Activated T-cell treated with anti-CD3 and anti-CD28 coated beads for 1 hour (primary cell): ENCODE measurements at regions not wholly inside any gene's neighbourhood (a gene's known extent, or its start where the extent isn't known, plus 50 kb on each side); places are given as distances from the start of the nearest gene placed in this dataset.

Experiments
- DNase-seq: peaks from one replicate; pipeline ENCODE4 v3.0.0-alpha.2; 2020; ENCODE audit warnings: low read depth

DNA sequence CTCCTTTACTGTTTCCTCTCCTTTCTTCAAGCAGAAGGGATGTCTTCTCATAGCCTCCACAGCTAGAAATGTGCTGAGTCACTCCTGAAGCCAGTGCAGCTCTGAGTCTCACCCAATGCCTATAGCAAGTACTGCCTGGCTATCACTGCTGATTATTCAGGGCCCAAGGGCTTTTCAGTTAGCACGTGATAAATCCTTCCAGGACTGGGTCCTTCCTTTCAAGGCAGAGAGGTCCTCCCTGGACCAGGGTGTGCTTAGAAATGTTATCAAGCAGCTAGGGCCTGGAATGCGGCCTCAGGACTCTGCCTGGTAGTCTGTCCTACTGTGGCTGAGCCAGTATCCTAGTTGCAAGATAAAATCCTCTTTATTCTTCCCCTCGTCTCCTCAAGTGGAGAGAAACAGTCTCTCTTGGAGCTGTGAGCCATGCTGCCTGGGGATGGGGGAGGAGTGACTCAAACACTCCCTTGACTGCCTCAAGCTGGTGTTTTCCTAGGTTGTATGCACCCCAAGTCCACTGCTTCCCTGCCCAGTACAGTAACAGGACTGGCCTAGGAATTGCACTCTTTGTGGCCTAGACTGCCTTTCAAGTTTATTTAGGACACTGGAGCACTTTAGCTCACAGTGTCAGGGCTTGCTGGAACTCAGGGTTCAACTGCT, 198.7 kb upstream of the SERP2 start:
- DNase-seq, result no peak

DNA sequence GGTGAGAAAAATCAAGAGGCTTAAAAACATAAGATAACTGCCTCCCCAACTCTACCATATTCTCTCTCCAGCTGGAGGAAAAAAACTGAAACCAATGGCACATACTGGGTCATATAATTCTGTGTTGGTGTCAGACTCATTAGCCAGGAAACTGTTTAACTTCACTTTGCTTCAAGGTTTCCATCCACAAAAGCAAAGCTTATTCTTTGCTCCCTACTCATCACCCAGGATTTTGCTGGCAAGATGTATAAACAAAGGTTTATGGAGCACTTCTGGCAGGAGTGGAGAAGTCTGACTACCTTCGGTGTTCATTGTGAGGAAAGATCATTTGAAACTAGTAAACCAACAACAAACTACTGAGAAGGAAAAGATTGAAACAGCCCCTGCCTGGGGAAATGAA, 197.5 kb upstream of the SERP2 start:
- DNase-seq, result no peak

DNA sequence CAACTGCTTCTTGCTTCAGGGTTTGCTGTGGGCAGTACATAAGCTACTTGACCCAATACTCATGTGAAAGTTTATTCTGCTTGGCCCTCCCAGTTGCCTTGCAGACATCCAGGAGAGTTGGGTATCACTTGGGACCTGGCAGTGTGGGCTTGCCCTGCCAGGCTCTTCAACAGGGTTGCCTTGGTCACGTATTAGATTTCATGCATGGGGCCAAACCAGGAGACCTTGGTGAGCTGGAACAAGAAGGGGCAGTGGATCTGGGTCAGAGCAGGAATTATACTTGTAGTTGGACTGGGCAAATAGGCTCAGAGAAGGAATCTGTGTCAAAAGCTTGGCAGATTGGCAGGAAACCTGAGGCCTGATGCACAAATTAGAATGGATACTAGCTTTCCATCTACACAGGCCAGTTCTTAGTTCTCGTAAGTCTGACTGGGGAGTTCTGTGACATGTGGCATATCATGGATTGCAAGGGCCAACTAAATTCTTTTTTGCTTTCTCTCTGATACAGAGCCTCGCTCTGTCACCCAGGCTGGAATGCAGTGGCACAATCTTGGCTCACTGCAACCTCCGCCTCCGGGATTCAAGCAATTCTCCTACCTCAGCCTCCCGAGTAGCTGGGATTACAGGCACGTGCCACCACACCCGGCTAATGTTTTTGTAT, 192.6 kb upstream of the SERP2 start:
- no peak for DNase-seq

DNA sequence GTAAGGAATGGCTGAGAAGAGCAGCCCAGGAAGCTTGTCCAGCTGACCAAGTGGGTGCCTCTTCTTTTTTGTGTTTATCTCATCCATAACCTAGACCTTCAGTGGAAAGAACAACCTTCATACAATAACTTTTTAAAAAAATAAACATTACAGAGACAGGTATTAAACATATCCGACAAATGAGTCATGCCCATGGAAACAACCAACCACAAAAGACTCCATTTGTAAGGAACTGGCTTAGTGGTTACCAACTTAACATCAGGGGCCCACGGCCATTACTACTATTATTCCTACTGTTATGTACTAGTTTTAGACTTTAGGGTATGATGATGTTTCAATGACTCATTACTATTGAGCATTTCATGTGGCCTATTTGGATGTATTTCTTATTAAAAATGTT, 191.7 kb upstream of the SERP2 start:
- no peak for DNase-seq

DNA sequence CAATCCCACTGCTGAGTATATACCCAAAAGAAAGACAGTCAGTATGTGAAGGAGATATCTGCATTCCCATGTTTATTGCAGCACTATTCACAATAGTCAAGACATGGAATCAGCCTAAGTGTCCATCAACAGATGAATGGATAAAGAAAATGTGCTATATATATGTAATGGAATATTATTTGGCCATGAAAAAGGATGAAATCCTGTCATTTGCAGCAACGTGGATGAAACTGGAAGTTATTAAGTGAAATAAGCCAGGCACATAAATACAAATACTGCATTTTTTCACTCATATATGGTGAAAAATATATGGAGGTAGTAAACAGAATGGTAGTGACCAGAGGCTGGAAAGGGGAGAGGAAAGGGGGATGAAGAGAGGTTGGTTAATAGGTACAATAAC, 188.9 kb upstream of the SERP2 start:
- no peak for DNase-seq

DNA sequence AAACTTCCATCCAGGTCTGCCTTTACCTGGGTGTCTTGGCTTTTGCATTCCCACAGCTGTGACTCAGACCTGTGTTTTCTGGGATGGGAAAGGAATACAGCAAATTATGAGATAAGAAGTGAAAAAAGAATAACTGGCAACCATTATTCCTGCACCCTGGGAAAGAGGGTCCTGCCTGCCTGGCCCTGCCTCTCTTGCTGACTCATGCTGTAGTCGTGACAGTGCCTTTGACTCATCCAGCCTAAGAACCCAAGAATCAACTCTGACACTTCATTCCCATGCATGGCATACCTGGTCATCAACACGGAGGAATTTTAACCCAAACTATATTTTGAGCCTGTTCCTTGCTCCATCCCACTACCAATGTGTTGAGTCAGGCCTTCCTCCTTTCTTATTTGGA, 185.4 kb upstream of the SERP2 start:
- no peak for DNase-seq

DNA sequence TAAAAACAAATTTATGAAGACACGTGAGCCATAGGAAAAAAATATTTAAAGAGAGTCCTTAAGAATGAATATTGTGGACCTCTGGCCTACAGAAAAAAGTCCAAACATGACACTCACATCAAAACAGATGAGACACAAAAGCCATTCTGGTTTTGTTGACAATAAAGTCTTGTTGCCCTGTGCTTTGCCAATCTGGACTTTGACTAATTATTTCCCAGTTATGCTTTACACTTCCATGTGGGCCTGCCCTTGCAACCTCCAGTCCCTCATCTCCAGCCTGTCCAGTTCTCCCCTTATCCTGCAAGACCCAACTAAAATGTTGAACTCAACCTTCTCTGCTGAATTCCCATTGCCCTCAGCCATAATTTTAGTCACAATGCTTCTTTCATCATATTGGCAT, 184.5 kb upstream of the SERP2 start:
- DNase-seq, result no peak

DNA sequence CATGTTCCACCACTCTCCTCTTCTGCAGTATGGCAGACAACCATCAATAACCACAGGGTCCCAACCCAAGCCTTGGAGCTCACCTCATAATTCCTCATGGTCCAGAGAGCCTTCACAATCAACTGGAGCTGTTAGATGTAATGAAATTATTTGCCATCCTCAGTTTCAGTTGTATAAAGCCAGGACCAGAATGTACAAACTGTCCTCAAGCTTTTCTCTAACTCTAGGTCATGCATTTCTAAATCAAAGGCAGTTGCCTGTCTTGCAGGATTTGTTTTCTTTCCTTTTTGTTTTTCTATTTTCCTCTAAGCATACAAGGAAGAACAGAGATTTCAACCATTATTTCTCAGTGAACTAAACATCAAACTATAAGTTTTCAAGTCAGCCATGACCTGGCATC, 182.5 kb upstream of the SERP2 start:
- no peak for DNase-seq

DNA sequence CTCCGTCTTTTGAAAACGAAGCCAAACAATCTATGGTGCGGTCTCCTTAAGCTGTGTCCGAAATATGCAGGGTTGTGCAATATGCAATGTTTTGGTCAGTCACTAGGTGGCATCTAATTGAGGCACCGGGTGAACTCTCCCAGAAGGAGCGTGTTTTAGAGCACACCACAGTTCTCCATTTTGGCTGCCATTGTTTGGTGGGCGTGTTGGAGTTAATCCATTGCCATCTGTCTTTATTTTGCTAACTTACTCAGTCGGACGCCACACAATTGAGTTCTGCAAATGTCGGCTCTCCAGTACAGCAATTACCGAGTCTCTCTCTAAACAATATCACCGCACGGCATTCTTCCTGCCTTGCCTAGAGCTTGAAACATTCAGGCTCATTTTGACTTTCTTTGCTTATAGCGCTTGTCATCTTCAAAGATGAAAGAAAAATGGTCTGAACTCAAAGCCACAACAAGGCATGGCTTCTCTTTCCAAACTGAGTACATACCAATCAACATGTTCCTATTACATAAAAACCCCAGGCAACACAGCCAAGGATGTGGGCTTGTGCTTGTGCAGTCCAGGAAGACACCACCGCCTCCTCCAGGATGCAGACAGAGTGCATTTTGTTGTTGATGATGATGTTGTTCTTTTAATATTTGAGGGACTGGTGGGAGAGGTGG, 182.0 kb upstream of the SERP2 start:
- DNase-seq, result no peak

DNA sequence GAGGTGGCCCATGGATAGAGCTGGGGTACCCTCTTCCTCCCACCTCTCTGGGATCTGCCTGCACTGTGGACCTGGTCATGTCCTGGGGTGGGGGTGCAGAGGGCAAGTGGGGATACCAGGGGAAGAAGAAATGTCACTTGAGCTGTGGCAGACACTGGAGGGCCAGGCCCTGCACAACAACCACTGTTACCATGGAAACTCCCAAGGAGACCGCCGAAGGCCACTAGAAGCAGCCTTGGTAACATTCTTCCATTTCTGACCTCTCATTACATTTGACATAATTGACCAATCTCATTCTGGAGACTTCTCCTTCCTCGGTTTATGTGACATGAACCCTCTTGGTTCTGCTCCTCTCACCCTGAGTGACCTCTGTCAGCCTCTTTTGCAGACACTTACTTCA, 179.9 kb upstream of the SERP2 start:
- no peak for DNase-seq

DNA sequence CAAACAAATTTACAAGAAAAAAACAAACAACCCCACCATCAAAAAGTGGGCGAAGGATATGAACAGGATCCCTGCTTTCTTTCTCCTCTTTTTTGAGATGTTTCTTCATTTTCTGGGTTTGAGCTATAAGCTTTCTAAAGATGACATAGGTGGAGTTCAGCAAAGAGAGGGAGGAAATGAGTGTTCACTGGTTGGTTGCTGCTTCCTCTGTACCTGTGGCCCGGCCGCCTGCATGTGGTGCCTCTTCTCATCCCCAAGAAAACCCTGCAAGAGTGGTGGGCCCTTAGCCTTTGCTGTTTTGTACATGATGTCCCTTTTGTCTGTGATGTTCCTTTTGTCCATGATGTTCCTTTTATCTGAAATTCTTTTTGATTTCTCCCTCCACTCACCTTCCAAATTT, 178.4 kb upstream of the SERP2 start:
- no peak for DNase-seq

DNA sequence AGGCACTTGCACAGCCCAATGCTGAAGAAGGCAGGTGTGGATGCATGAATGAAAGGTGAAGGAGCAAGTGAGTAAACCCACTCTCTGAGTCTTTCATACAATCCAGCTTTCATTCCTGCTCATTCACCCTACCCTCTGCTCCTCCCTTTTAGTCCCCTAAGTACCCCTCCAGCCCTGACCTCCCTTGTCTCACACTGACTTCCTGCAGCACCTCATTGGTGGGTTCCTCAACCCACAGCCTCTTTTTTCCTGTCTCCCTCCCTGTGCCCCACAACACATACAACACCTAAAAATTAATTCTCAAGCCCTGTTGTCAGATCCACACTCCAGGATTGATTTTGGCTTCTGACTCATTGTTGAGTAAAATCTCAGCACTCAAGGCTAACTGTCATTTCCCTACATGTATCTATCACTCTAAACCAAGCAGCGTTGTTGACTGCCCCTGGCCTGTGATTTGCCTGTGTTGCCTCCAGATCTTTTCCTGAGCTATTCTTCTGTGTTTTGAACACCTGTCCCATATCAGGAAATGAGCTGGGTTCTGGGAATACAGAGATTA, 177.3 kb upstream of the SERP2 start:
- DNase-seq, result no peak

DNA sequence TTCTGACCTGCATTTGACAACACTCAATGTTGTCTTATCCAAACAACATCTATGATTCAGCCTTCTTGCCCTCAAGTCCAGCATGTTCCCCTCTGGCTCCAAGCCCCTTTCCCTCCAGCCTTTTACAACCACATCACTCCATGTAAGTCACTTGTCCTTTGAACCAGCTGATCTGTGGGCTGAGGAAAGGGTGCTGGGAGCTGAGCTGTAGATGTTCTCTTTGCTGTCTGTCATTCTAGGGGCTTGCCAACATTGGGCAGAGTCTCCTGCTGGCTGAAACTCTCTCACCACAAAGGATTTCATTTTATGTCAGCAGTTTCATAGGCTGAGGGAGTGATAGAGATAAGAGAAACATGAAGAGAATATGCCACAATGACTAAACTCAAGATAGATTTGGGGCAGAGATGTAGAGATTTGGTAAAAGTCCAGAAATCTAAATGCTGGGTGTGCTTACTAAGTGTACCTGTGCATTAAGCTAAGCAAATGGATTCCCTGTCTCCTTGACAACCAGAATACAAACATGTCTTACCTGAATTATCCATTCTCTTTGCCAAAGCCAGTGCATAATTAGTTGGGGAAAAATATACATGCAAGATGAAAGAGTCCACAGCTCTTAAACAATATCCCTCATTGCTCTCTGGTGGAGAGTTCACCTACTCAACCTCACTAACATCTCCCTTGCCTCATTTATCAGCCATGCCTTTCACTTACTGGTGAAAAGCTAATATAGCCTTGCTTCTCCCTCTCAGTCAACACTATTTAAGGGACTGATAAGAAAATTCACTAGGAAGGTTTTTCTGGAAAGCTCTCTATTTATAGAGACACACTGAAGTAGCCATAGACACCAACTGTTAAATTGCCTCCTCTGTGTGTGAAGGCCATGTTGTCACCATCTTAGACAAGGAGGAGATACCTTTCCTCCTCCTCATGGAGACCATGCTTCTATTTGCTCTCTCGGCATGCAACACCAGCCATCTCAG, 175.5 kb upstream of the SERP2 start:
- no peak for DNase-seq

DNA sequence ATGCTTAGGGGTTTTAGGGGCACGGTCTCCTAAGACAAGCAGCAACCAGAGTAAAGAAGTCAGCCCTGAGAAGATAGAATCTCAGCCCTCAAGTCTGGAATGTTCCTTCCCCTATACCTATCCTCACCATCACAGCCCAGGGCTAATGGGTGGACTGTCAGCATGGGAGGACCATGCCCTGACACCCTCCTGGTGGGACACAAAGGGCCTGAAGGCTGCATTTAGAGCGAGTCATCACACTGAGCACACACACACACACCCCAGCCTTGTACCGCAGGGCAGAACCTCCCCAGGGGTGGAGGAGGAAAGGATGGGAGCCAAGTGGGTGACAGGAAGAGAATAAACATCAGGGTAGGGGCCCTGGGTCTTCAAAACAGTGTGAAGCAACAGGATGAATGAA, 174.8 kb upstream of the SERP2 start:
- DNase-seq, result no peak

DNA sequence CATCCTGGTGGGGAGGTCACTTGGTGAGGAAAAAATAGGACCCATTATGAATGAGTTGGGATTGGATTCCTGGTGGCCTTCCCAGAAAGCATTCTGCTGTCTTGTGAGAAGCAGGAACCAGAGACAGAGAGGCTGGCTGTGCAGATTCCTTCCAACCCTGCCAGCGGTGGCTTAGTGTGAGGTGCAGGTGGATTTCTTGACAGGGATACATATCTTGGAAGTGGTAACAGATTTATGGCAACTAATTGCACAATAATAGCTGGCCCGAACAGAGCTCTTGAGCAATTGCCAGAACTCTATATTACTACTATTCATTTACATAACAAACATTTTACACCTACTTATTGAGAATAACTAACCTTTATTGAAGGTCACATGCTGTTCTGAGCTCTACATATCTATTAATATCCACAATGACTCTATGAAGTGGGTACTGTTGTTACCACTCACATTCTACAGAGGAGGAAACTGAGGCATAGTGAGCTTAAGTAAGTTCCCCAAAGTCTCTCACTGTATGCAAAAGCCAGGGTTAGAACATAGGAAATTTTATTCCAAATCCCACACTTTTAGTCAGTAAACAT, 173.9 kb upstream of the SERP2 start:
- no peak for DNase-seq

DNA sequence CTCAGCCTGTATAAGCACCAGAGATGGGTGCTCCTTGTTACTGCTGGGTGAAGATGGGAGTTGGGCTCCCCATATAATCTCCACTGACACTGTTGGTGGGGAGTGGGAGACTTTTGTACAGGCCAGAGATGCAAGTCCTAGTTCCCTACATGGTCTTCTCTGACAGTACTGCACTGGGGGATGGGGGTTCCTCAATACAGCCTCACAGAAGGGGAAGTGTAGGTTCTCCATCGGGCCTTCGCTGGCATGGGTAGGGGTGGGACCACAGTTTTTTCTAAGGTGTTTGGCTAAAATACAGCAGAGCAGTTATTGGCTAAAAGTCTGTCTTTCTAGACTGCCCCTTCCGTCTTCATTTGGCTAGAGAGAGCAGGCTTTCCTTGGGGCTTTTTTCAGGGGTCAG, 167.2 kb upstream of the SERP2 start:
- no peak for DNase-seq

DNA sequence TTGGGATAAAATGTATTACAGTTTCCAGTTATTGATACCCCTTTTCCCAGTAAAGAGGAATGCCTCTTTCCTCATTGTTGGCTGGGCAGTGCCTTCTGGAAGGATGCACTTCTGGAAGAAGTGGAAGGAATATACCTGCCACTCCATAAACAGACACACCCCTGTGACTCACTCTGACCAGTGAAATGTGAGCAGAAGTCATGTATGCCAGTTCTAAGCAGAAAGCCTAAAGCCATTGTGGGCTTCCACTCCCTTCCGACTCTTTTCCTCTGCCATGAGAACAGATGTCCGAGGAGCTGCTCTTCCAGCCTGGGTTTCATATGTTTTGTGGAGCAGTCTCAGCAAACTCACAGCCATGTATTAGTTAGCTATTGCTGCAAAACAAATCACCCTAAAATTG, 166.1 kb upstream of the SERP2 start:
- DNase-seq, result no peak

DNA sequence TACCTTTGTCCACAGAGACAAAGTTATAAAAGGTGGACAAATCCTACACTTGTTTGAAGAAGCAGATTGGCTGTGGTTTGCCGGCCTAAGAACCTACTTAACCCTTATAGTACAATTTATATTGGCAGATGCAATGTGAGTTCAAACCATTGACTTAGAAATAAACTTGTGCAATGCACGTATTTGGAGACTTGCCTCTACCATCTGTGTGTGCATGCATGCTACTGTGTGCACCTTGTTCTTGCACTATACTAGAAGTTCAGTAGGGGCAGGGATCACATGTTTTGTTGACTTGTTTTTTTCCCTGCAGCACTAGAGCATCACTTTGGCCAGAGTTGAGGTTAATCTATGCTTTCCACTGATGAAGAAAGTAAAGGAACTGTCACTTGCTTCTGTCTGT, 163.1 kb upstream of the SERP2 start:
- DNase-seq, result no peak

DNA sequence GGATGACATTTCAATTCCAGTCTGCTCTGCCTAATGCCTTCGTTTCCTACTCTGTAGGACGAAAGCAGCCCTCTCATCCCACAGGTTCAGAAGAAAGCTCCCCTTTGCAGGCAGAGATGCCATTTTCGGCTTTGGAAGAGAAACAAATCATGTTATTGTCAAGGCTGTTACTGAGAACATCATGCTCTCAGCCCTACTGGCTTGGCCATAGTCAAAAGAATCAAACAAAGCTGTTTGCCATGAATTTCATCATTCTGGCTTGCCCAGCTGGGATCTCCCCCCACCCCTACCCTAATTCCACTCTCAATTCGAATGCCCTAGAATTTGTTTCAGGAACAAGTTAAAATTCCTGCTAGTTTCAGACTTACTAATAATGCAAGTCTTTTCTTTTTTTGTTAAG, 162.3 kb upstream of the SERP2 start:
- no peak for DNase-seq

DNA sequence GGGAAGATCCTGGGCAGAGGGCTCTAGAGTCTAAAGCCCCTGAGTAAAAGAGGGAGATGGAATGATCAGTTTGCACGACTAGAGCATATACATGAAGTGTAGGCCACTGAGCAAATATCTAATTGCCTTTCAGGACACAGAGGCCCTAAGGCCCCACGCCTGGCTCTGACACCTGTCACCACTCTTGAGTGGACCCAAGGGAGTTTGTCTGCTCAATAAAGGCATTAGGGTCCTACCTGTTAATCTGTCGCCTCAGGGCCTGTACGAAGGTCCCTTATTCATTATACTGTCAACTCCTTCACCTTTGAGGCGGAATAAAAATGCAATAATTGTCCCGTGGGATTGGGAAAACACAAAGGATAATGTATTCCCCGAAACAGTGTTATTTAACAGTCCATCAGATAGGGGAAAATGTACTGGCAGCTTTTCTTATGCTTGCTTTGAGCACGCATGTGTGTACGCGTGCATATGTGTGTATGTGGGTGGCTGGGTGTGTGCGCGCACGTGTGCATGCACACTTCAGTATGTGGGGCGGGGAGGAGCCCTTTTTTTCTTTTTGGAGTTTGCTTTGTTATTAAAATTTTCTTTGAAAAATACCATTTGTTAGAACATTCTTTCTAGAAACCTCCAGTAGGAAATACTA, 161.8 kb upstream of the SERP2 start:
- no peak for DNase-seq

DNA sequence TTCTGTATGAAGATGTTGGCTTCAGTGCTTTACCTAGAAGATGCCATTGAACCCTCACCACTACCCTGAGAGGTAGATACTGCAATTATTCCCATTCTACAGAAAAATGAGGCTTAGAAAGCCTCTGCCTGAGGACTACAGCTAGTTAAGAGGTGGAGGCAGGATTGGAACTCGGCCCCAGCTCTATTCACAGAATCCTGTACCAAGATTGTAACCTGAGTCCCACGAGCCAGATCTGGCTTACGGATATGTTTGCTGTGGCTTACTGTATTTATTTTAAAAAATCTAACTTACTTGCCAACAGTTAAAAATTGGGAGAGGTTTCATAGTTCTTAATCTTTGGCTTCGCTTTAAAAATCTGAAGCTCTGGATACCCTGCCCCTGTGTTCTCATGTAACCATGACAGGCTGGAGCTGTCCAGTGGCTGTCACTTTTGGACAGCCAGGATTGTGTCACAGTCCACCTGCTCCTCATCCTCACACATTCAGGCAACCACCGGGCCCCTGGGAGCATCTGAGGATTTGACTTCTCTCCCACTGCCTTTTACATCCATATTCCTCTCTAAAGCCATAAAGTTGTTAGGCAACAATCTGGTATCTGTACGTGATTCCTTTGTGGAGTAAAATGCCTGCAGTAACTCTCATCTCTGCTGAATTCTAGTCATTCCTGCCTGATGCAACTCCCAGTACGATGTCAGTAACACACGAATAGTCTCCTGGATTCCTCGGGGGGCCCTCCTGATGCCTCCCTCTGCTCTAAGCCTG, 160.8 kb upstream of the SERP2 start:
- no peak for DNase-seq
